ENCODE measurements at regions not wholly inside any gene's neighbourhood (a gene's known extent, or its start where the extent isn't known, plus 50 kb on each side); places are given as distances from the start of the nearest gene placed in this dataset.

DNA sequence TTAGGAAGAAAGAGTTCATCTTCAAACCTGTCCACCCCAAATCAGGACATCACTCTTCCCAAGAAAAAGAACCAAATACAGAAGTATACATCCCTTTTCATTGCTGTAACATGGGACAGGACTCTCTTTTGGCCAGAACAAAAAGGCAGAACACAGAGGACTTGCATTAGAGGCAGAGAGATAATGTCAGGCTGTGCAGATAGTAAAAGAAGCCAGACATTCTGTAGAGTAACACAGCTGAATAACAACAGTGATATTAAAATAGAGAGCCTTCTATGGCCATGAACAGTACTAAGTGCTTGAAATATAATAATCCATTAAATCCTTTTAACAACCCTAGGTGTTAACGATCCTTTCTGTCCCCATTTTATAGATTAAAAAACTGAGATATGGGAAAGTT lies 437.2 kb downstream of the NFIB start:
- Histone ChIP-seq H3K27me3 (replicated peaks; ENCODE audit: insufficient read depth, low read depth, low read length, poor library complexity) (no peaks in the 10 kb centered on the region), H3K36me3 (ENCODE audit: insufficient read depth, low read length, poor library complexity, severe bottlenecking) (no peaks in the 10 kb centered on the region), H3K4me1 (ENCODE audit: insufficient read depth, low read length, poor library complexity, severe bottlenecking) (no peaks in the 10 kb centered on the region), H3K9me3 (ENCODE audit: low read depth, low read length, poor library complexity, severe bottlenecking) (no peaks in the 10 kb centered on the region), H3K4me3 (ENCODE audit: low read depth, low read length, poor library complexity, severe bottlenecking) (no peak overlapping the region), H3K27ac (ENCODE audit: low read depth, low read length, poor library complexity, severe bottlenecking) (no peak overlapping the region)
- intact Hi-C loops (cut with micrococcal nuclease; ENCODE audit: unreplicated experiment), result no loop called here
- ChIA-PET CTCF (no interaction called here), POLR2A (ENCODE audit: low non-redundant PET) (no interaction called here)
- DNase-seq (ENCODE audit: low spot score), result no peak
- TF ChIP-seq, protein P1, sequence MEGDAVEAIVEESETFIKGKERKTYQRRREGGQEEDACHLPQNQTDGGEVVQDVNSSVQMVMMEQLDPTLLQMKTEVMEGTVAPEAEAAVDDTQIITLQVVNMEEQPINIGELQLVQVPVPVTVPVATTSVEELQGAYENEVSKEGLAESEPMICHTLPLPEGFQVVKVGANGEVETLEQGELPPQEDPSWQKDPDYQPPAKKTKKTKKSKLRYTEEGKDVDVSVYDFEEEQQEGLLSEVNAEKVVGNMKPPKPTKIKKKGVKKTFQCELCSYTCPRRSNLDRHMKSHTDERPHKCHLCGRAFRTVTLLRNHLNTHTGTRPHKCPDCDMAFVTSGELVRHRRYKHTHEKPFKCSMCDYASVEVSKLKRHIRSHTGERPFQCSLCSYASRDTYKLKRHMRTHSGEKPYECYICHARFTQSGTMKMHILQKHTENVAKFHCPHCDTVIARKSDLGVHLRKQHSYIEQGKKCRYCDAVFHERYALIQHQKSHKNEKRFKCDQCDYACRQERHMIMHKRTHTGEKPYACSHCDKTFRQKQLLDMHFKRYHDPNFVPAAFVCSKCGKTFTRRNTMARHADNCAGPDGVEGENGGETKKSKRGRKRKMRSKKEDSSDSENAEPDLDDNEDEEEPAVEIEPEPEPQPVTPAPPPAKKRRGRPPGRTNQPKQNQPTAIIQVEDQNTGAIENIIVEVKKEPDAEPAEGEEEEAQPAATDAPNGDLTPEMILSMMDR (conservative IDR thresholded peaks at IDR 0.05; ENCODE audit: low read depth, low read length), result no peak
- TF ChIP-seq EZH2 (IDR thresholded peaks at IDR 0.05; ENCODE audit: borderline replicate concordance, low read depth, low read length, poor library complexity, severe bottlenecking), result no peak
- BruUV-seq (replicated peaks), result no TSS peak

DNA sequence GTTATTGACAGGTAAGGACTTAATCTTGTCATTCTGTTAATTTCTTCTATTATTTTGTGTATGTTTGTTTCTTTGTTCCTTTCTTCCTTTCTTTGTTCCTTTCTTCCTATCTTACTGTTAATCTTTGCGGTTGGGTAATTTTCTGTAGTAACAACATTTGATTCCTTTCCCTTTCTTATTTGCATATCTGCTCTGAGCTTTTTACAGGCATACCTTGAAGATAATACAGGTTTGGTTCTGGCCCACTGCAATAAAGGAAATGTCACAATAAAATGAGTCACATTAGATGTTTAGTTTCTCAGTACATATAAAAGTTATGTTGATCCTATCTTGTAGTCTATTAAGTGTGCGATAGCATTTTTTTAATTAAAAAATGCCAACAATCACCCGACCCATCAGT lies 440.7 kb downstream of the NFIB start:
- no peaks in the 10 kb centered on the region for H3K36me3 ChIP-seq (ENCODE audit: insufficient read depth, low read length, poor library complexity, severe bottlenecking)
- no peaks in the 10 kb centered on the region for H3K4me1 ChIP-seq (ENCODE audit: insufficient read depth, low read length, poor library complexity, severe bottlenecking)
- no peak overlapping the region for H3K4me3 ChIP-seq (ENCODE audit: low read depth, low read length, poor library complexity, severe bottlenecking)
- ChIA-PET CTCF (no interaction called here), POLR2A (ENCODE audit: low non-redundant PET) (no interaction called here)
- no peaks in the 10 kb centered on the region for H3K9me3 ChIP-seq (ENCODE audit: low read depth, low read length, poor library complexity, severe bottlenecking)
- no peak overlapping the region for H3K27ac ChIP-seq (ENCODE audit: low read depth, low read length, poor library complexity, severe bottlenecking)
- BruUV-seq (replicated peaks), result no TSS peak
- no peaks in the 10 kb centered on the region for H3K27me3 ChIP-seq (replicated peaks; ENCODE audit: insufficient read depth, low read depth, low read length, poor library complexity)
- intact Hi-C loops (cut with micrococcal nuclease; ENCODE audit: unreplicated experiment), result no loop called here
- no peak for DNase-seq (ENCODE audit: low spot score)
- TF ChIP-seq EZH2 (IDR thresholded peaks at IDR 0.05; ENCODE audit: borderline replicate concordance, low read depth, low read length, poor library complexity, severe bottlenecking), result no peak
- TF ChIP-seq, protein P1 (conservative IDR thresholded peaks at IDR 0.05; ENCODE audit: low read depth, low read length), result no peak

DNA sequence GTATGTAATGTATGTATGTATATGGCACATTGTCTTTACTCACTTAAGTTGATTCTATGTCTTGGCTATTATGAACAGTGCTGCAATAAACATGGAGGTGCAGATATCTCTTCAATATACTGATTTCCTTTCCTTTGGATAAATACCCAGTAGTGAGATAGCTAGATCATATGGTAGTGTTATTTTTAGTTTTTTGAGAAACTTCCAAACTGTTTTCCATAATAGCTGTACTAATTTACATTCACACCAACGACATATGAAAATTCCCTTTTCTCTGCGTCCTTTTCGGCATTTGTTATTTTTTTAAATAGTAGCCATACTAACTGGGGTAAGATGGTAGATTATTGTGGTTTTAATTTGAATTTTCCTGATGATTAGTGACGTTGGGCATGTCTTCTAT lies 445.6 kb downstream of the NFIB start:
- ChIA-PET POLR2A (ENCODE audit: low non-redundant PET) (interaction anchor here (0.6 kb wide), 1 partner anchor 553 kb away, joined by 3 read pairs; no protein-coding TSS in a partner anchor), CTCF (no interaction called here)
- no TSS peak for BruUV-seq (replicated peaks)
- no peak for DNase-seq (ENCODE audit: low spot score)
- no peak for TF ChIP-seq EZH2 (IDR thresholded peaks at IDR 0.05; ENCODE audit: borderline replicate concordance, low read depth, low read length, poor library complexity, severe bottlenecking)
- TF ChIP-seq, protein P1 (conservative IDR thresholded peaks at IDR 0.05; ENCODE audit: low read depth, low read length), result no peak
- no peaks in the 10 kb centered on the region for H3K27me3 ChIP-seq (replicated peaks; ENCODE audit: insufficient read depth, low read depth, low read length, poor library complexity)
- H3K9me3 ChIP-seq (ENCODE audit: low read depth, low read length, poor library complexity, severe bottlenecking), result no peaks in the 10 kb centered on the region
- no peak overlapping the region for H3K4me3 ChIP-seq (ENCODE audit: low read depth, low read length, poor library complexity, severe bottlenecking)
- H3K4me1 ChIP-seq (ENCODE audit: insufficient read depth, low read length, poor library complexity, severe bottlenecking), result no peaks in the 10 kb centered on the region
- no peaks in the 10 kb centered on the region for H3K36me3 ChIP-seq (ENCODE audit: insufficient read depth, low read length, poor library complexity, severe bottlenecking)
- no peak overlapping the region for H3K27ac ChIP-seq (ENCODE audit: low read depth, low read length, poor library complexity, severe bottlenecking)
- intact Hi-C loops (cut with micrococcal nuclease; ENCODE audit: unreplicated experiment), result loop anchor here (10.0 kb wide), 1 partner anchor 56 kb away; no protein-coding TSS in a partner anchor

Data from A673 (cell line).